Liver (tissue), 8 donors: ENCODE measurements at regions not wholly inside any gene's neighbourhood (a gene's known extent, or its start where the extent isn't known, plus 50 kb on each side); places are given as distances from the start of the nearest gene placed in this dataset.

Experiments used
- DNase-seq: peaks from one replicate; pipeline ENCODE4 v3.0.0-alpha.2; 2017; ENCODE audit warnings: low spot score
- H3K27ac ChIP-seq, 2 donors: one replicate each; pipeline ENCODE4 v1.7.0; 2013; ENCODE audit warnings: inconsistent platforms in 2 of 2, low read length in 2 of 2, control low read depth in 1 of 2, low read depth in 1 of 2, mild to moderate bottlenecking in 1 of 2
- H3K27me3 ChIP-seq, 4 donors: one replicate each; pipeline versions ENCODE4 v1.6.1 to v1.7.0; 2013; ENCODE audit warnings: low read length in 3 of 4, inconsistent platforms in 1 of 4, mild to moderate bottlenecking in 1 of 4, moderate library complexity in 1 of 4; ENCODE audit not compliant: control insufficient read depth in 4 of 4, insufficient read depth in 4 of 4
- H3K36me3 ChIP-seq, 4 donors: one replicate each; pipeline versions ENCODE4 v1.6.1 to v1.7.0; 2013; ENCODE audit warnings: low read length in 3 of 4, mild to moderate bottlenecking in 3 of 4, low read depth in 1 of 4, moderate library complexity in 1 of 4; ENCODE audit not compliant: control insufficient read depth in 4 of 4, insufficient read depth in 3 of 4
- H3K4me1 ChIP-seq, 4 donors: one replicate each; pipeline versions ENCODE4 v1.6.1 to v1.7.0; 2013; ENCODE audit warnings: low read length in 3 of 4, mild to moderate bottlenecking in 3 of 4, moderate library complexity in 1 of 4; ENCODE audit not compliant: control insufficient read depth in 4 of 4, insufficient read depth in 4 of 4
- H3K4me3 ChIP-seq, 3 donors: one replicate each; pipeline versions ENCODE4 v1.6.1 to v1.7.0; 2013; ENCODE audit warnings: low read length in 3 of 3, control low read depth in 1 of 3, low read depth in 1 of 3, mild to moderate bottlenecking in 1 of 3
- H3K9ac ChIP-seq, 2 donors: one replicate each; pipeline ENCODE4 v1.7.0; 2013; ENCODE audit warnings: low read length in 2 of 2, mild to moderate bottlenecking in 2 of 2, moderate library complexity in 2 of 2, control low read depth in 1 of 2, low read depth in 1 of 2
- H3K9me3 ChIP-seq, 4 donors: one replicate each; pipeline versions ENCODE4 v1.6.1 to v1.7.0; 2013; ENCODE audit warnings: low read length in 3 of 4; ENCODE audit not compliant: control insufficient read depth in 4 of 4
- EGR1 ChIP-seq, 2 donors: IDR thresholded peaks; 2 replicates each; pipeline ENCODE4 v1.6.1; 2016 to 2018; ENCODE audit warnings: antibody characterized with exemption in 2 of 2, low read depth in 2 of 2
- FOXA1 ChIP-seq: IDR thresholded peaks from 2 replicates; pipeline ENCODE4 v1.6.1; 2016; ENCODE audit warnings: antibody characterized with exemption
- GABPA ChIP-seq, 2 donors: IDR thresholded peaks in 1 of 2; conservative IDR thresholded peaks in 1 of 2; 2 replicates each; pipeline ENCODE4 v1.6.1; 2016; ENCODE audit warnings: antibody characterized with exemption in 2 of 2, mild to moderate bottlenecking in 1 of 2, moderate library complexity in 1 of 2
- HNF4A ChIP-seq, 2 donors: conservative IDR thresholded peaks; 2 replicates each; pipeline ENCODE4 v1.6.1; 2016; ENCODE audit warnings: antibody characterized with exemption in 2 of 2, mild to moderate bottlenecking in 2 of 2
- HNF4G ChIP-seq: IDR thresholded peaks from 2 replicates; pipeline ENCODE4 v1.6.1; 2016; ENCODE audit warnings: antibody characterized with exemption
- JUND ChIP-seq, 2 donors: IDR thresholded peaks; 2 replicates each; pipeline ENCODE4 v1.6.1; 2016; ENCODE audit warnings: antibody characterized with exemption in 2 of 2
- NR2F2 ChIP-seq: IDR thresholded peaks from 2 replicates; pipeline ENCODE4 v1.6.1; 2016; ENCODE audit warnings: antibody characterized with exemption
- RAD21 ChIP-seq, 2 donors: IDR thresholded peaks; 2 replicates each; pipeline ENCODE4 v1.6.1; 2016; ENCODE audit warnings: antibody characterized with exemption in 2 of 2, mild to moderate bottlenecking in 2 of 2
- RXRA ChIP-seq, 2 donors: IDR thresholded peaks; 2 replicates each; pipeline ENCODE4 v1.6.1; 2017 to 2018; ENCODE audit warnings: antibody characterized with exemption in 2 of 2, mild to moderate bottlenecking in 1 of 2
- TAF1 ChIP-seq: conservative IDR thresholded peaks from 2 replicates; pipeline ENCODE4 v1.6.1; 2016; ENCODE audit warnings: antibody characterized with exemption, mild to moderate bottlenecking
- YY1 ChIP-seq: IDR thresholded peaks from 2 replicates; pipeline ENCODE4 v1.6.1; 2016; ENCODE audit warnings: antibody characterized with exemption, mild to moderate bottlenecking
- WGBS: extraction: QIAGEN DNeasy Blood & Tissue Kit; methylation state at CpG from one replicate; pipeline ENCODE4 v1.1.7; 2013; 5-methylcytosine and 5-hydroxymethylcytosine counted together
- TF ChIP-seq, protein P1 (sequence below): fragments of 150-350 bp; IDR thresholded peaks from 2 replicates; pipeline ENCODE4 v1.5.1; 2017; ENCODE audit warnings: improper control_type of control experiment, low read depth, low read length; ENCODE audit not compliant: missing input control
- TF ChIP-seq, protein P2 (sequence below): IDR thresholded peaks from 2 replicates; pipeline ENCODE4 v1.6.1; 2016; ENCODE audit warnings: antibody characterized with exemption, mild to moderate bottlenecking
- TF ChIP-seq, protein P3 (sequence below): IDR thresholded peaks from 2 replicates; pipeline ENCODE4 v1.6.1; 2016; ENCODE audit warnings: antibody characterized with exemption
- TF ChIP-seq, protein P4 (sequence below): IDR thresholded peaks from 2 replicates; pipeline ENCODE4 v1.6.1; 2016; ENCODE audit warnings: antibody characterized with exemption
- TF ChIP-seq, protein P5 (sequence below): IDR thresholded peaks from 2 replicates; pipeline ENCODE4 v1.6.1; 2016; ENCODE audit warnings: antibody characterized with exemption
- donor health status: healthy.
- donor health status: healthy.
- donor health status: healthy.
- donor health status: healthy.
- donor health status: healthy.

DNA sequence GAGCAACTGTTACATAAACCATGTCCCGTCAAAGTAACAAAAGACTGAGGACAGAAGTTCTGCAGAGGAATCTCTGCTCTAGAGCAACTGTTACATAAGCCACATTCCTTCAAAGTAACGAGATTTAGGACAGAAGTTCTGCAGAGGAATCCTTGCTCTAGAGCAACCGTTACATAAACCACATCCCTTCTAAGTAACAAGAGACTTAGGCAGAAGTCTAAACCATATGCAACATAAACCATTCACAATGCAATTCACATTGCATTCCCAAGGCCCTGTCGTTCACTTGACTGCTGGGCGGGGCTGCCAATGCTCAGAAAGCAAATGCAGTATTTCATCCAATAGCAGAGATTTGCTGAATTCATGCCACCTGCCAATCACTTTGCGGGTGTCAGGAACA, 124.4 kb upstream of the PUDP start:
- Histone ChIP-seq H3K27me3 (no peaks in the 10 kb centered on the region), H3K27ac (no peak overlapping the region), H3K4me3 (no peak overlapping the region), H3K9me3 (no peaks in the 10 kb centered on the region), H3K9ac (no peak overlapping the region), H3K4me1 (no peaks in the 10 kb centered on the region), H3K36me3 (no peaks in the 10 kb centered on the region)
- 86% methylated on average over 6 of the region's 6 CpGs for WGBS
- TF ChIP-seq HNF4A (conservative IDR thresholded peaks at IDR 0.05) = no peak
- TF ChIP-seq, protein P1, sequence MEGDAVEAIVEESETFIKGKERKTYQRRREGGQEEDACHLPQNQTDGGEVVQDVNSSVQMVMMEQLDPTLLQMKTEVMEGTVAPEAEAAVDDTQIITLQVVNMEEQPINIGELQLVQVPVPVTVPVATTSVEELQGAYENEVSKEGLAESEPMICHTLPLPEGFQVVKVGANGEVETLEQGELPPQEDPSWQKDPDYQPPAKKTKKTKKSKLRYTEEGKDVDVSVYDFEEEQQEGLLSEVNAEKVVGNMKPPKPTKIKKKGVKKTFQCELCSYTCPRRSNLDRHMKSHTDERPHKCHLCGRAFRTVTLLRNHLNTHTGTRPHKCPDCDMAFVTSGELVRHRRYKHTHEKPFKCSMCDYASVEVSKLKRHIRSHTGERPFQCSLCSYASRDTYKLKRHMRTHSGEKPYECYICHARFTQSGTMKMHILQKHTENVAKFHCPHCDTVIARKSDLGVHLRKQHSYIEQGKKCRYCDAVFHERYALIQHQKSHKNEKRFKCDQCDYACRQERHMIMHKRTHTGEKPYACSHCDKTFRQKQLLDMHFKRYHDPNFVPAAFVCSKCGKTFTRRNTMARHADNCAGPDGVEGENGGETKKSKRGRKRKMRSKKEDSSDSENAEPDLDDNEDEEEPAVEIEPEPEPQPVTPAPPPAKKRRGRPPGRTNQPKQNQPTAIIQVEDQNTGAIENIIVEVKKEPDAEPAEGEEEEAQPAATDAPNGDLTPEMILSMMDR = no peak
- no peak for TF ChIP-seq NR2F2
- TF ChIP-seq, protein P2, sequence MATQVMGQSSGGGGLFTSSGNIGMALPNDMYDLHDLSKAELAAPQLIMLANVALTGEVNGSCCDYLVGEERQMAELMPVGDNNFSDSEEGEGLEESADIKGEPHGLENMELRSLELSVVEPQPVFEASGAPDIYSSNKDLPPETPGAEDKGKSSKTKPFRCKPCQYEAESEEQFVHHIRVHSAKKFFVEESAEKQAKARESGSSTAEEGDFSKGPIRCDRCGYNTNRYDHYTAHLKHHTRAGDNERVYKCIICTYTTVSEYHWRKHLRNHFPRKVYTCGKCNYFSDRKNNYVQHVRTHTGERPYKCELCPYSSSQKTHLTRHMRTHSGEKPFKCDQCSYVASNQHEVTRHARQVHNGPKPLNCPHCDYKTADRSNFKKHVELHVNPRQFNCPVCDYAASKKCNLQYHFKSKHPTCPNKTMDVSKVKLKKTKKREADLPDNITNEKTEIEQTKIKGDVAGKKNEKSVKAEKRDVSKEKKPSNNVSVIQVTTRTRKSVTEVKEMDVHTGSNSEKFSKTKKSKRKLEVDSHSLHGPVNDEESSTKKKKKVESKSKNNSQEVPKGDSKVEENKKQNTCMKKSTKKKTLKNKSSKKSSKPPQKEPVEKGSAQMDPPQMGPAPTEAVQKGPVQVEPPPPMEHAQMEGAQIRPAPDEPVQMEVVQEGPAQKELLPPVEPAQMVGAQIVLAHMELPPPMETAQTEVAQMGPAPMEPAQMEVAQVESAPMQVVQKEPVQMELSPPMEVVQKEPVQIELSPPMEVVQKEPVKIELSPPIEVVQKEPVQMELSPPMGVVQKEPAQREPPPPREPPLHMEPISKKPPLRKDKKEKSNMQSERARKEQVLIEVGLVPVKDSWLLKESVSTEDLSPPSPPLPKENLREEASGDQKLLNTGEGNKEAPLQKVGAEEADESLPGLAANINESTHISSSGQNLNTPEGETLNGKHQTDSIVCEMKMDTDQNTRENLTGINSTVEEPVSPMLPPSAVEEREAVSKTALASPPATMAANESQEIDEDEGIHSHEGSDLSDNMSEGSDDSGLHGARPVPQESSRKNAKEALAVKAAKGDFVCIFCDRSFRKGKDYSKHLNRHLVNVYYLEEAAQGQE = no peak
- TF ChIP-seq EGR1 (IDR thresholded peaks at IDR 0.05; ENCODE audit: low read depth in 2 of 2) = no peak
- TF ChIP-seq GABPA (IDR thresholded peaks at IDR 0.05 in 1 of 2, conservative IDR thresholded peaks at IDR 0.05 in 1 of 2) = no peak
- no peak for TF ChIP-seq RXRA (IDR thresholded peaks at IDR 0.05)
- TF ChIP-seq, protein P3, sequence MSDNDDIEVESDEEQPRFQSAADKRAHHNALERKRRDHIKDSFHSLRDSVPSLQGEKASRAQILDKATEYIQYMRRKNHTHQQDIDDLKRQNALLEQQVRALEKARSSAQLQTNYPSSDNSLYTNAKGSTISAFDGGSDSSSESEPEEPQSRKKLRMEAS = no peak
- TF ChIP-seq, protein P4, sequence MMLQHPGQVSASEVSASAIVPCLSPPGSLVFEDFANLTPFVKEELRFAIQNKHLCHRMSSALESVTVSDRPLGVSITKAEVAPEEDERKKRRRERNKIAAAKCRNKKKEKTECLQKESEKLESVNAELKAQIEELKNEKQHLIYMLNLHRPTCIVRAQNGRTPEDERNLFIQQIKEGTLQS = no peak
- no peak for TF ChIP-seq HNF4G
- TF ChIP-seq, protein P5, sequence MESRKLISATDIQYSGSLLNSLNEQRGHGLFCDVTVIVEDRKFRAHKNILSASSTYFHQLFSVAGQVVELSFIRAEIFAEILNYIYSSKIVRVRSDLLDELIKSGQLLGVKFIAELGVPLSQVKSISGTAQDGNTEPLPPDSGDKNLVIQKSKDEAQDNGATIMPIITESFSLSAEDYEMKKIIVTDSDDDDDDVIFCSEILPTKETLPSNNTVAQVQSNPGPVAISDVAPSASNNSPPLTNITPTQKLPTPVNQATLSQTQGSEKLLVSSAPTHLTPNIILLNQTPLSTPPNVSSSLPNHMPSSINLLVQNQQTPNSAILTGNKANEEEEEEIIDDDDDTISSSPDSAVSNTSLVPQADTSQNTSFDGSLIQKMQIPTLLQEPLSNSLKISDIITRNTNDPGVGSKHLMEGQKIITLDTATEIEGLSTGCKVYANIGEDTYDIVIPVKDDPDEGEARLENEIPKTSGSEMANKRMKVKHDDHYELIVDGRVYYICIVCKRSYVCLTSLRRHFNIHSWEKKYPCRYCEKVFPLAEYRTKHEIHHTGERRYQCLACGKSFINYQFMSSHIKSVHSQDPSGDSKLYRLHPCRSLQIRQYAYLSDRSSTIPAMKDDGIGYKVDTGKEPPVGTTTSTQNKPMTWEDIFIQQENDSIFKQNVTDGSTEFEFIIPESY = no peak
- no peak for TF ChIP-seq YY1
- DNase-seq = no peak

DNA sequence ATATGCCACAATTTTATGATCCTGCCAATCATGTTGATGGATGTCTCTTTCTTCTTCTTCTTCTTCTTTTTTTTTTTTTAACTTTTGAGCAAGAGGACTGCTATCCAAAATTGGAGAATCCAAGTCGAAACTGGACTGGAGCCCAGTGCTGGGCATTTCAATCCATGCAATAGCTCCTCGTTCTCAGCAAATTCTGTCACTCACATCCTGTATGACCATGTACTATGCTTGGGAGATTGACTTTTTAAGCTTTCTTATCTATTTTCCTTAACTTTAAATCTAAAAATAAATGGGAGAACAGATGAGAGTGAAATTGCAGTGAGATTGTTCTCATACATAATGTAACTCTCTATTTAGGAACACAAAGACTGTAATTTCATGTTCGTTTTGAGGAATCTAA, 123.0 kb upstream of the PUDP start:
- Histone ChIP-seq H3K9me3 (no peaks in the 10 kb centered on the region), H3K27me3 (no peaks in the 10 kb centered on the region), H3K4me3 (no peak overlapping the region), H3K4me1 (no peaks in the 10 kb centered on the region), H3K9ac (no peak overlapping the region), H3K36me3 (no peaks in the 10 kb centered on the region), H3K27ac (no peak overlapping the region)
- 88% methylated on average over 3 of the region's 3 CpGs for WGBS
- DNase-seq = no peak
- TF ChIP-seq, protein P4 = no peak
- TF ChIP-seq NR2F2 (no peak), EGR1 (IDR thresholded peaks at IDR 0.05; ENCODE audit: low read depth in 2 of 2) (no peak), FOXA1 (no peak), TAF1 (no peak), RAD21 (IDR thresholded peaks at IDR 0.05) (no peak), HNF4A (conservative IDR thresholded peaks at IDR 0.05) (no peak), HNF4G (no peak), JUND (IDR thresholded peaks at IDR 0.05) (no peak)
- TF ChIP-seq, protein P2 = no peak
